ES-I3 (cell line): ENCODE measurements at regions not wholly inside any gene's neighbourhood (a gene's known extent, or its start where the extent isn't known, plus 50 kb on each side); places are given as distances from the start of the nearest gene placed in this dataset.

ENCODE experiments used
- H3K36me3 ChIP-seq: 2 replicates; pipeline ENCODE4 v1.6.1; 2013; ENCODE audit warnings: mild to moderate bottlenecking, low read length, control low read depth, moderate library complexity; ENCODE audit not compliant: insufficient read depth
- H3K4me1 ChIP-seq: 2 replicates; pipeline ENCODE4 v1.6.1; 2013; ENCODE audit warnings: mild to moderate bottlenecking, control low read depth, low read length; ENCODE audit not compliant: insufficient read depth
- H3K9ac ChIP-seq: 2 replicates; pipeline ENCODE4 v1.6.1; 2013; ENCODE audit warnings: low read depth, mild to moderate bottlenecking, low read length, moderate library complexity
- H3K9me3 ChIP-seq: 2 replicates; pipeline ENCODE4 v1.6.1; 2013; ENCODE audit warnings: mild to moderate bottlenecking, low read length, moderate library complexity; ENCODE audit not compliant: control insufficient read depth, insufficient read depth

DNA sequence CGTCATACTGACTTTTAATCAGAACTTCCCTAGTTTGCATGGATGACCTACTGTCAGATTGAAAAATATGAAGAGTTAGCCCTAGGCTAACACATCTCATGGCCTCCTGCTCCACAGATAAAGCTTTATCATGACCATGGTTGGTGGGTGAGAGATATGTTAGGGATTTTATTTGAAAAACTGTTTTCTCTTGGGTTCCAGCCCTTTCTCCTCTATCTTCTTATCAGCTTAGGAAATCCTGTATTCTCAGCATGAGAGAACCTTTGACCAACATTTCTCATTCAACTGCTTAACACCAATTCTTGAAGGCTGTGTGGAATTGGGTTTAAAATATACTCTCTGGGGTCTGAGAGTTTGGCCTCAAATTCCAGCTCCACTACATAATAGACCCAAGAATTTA is 1407.0 kb upstream of the CELF4 start:
- Histone ChIP-seq H3K4me1 (no peaks in the 10 kb centered on the region), H3K36me3 (no peaks in the 10 kb centered on the region), H3K9ac (no peak overlapping the region)

DNA sequence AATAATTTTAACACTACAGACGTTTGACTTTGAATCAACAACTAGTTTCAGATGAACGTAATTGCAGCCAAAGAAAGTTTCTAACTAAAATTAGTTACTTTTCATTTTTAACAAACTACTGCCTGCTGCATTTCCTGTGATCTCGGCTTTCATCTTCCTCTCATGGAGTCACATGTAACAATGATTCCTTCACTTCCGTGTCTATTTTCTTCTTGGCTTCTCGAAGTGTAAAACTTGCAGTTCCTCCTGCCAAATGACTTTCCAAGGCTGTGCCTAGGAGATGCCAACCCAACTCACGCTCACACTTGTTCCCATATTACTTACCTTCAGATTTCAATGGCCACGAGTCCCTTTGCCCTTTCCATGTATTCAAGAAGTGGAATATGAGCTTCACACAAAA is 1406.3 kb upstream of the CELF4 start:
- H3K9ac ChIP-seq: no peak overlapping the region

More for the DNA sequence above, 1407.0 kb upstream of the CELF4 start:
- H3K9me3 ChIP-seq: no peaks in the 10 kb centered on the region

DNA sequence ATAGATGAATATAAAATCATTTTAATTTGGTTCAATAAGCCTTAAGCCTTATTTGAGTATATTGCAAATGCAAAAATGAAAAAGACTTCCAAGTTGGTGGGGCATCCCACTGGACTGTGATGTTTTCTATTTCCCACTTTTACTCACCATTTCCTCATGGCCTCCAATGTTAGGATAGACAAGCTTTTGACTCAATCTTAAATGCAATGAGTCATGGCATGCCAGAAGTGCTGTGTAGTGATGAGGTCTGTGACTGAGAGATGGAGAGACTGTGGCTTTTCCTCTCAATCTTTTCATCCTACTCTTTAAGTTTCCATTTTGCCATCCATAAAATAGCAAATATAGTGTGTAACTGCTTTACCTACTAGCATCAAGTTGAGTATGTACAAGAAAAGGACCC is 1401.2 kb upstream of the CELF4 start:
- H3K4me1 ChIP-seq: peaks cover 16% of the 10 kb centered on the region; the same call in 1 of the 2 replicates
- H3K9ac ChIP-seq: no peak overlapping the region
- no peaks in the 10 kb centered on the region for H3K36me3 ChIP-seq
- H3K9me3 ChIP-seq: no peaks in the 10 kb centered on the region

More for the DNA sequence above, 1406.3 kb upstream of the CELF4 start:
- no peaks in the 10 kb centered on the region for H3K9me3 ChIP-seq
- no peaks in the 10 kb centered on the region for H3K36me3 ChIP-seq
- H3K4me1 ChIP-seq: no peaks in the 10 kb centered on the region

DNA sequence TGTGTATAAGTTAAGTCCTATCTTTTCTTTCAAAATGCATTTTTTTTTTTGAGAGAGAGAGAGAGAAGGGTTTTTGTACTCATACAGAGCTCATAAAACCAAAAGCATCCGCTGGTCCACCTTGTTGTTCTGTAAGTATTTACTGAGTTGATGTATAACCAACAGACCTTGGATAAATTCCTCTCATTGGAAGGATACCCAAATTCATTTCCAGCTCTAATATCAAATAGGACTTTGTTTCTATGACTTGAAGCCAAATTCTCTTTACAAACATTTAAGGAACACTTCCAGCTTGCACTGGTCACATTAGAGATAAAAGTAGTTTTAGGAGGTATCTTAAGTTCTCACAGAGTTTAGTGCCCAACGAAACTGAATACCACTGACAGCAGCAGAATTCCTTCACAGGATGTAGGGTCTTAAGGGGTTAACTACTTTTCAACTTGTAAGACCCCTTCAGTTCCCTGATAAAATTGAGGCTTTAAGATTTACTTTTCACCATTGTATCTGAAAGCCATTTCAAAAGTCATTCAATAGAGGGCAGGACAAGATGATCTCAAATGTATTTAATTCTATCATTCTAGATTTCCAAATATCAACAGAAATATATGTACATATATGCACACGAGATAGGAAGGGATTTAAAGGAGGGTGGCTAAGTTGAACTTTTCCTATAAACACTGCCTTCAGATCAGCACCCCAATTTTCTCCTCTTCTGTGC is 1398.5 kb upstream of the CELF4 start:
- no peaks in the 10 kb centered on the region for H3K9me3 ChIP-seq
- H3K36me3 ChIP-seq: no peaks in the 10 kb centered on the region
- H3K9ac ChIP-seq: no peak overlapping the region
- peaks cover 20% of the 10 kb centered on the region; the same call in 1 of the 2 replicates for H3K4me1 ChIP-seq

DNA sequence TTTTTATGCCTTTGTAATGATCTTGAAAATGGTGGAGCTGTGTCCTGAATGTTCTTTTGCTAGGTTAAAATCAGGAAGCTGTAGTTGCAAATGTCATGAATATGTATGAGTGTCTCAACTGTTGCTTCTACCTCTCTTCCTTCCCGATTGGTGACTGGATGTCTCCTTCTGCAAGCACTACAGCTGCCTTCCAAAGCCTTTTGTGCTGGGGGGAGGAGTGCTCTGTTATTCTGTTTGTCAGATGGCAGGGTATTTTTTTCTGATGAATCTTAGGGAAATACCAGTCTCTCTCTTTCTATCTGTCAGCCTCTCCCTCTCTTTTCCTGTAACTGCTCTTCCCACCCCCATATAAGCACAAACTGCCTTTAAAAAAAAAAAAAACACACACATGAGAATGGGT is 1396.3 kb upstream of the CELF4 start:
- H3K9me3 ChIP-seq: no peaks in the 10 kb centered on the region
- no peak overlapping the region for H3K9ac ChIP-seq
- H3K36me3 ChIP-seq: no peaks in the 10 kb centered on the region
- H3K4me1 ChIP-seq: peaks cover 20% of the 10 kb centered on the region; the same call in 1 of the 2 replicates

DNA sequence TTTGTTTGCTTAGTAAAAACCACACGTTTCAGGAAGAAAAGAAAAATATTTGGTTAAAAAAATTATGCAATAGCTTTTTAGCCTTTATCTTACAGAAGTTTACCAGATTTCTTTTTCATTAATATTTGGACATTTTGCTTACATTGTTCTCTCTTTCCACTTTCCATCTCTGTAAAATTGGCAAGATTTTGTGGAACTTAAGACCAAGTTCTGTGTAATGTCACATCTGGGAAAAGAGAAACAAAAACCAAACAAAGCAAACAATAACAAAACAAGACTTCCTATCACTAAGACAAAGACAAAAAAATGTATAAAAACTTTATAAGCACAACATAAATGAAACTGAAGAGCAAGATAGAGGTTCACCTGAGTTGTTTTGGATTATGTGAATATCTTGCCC is 1392.1 kb upstream of the CELF4 start:
- H3K9me3 ChIP-seq: no peaks in the 10 kb centered on the region
- H3K9ac ChIP-seq: no peak overlapping the region
- H3K4me1 ChIP-seq: peaks cover 14% of the 10 kb centered on the region; the same call in 1 of the 2 replicates
- no peaks in the 10 kb centered on the region for H3K36me3 ChIP-seq

DNA sequence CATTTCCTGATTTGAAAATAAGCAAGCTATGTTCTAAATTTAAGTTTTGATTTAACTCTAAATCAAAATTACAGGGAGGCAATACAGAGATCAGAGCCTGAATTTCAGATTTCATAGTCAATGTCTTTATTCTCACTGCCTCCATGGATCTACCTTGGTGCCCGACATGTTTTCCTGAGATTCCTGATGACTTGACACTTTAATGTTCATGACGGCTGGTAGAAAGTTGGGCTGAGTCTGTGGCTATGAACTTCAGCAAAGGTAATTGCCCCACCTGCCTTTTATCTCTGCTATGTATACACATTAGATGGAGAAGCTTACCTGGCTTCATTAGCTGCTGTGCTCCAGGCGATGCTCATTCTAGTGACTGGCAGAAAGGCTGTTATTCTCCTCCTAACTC is 1390.5 kb upstream of the CELF4 start:
- Histone ChIP-seq H3K36me3 (no peaks in the 10 kb centered on the region), H3K4me1 (0 out of 2 replicates have a peak, but pooled peaks cover 5% of the 10 kb centered on the region), H3K9ac (no peak overlapping the region), H3K9me3 (no peaks in the 10 kb centered on the region)

DNA sequence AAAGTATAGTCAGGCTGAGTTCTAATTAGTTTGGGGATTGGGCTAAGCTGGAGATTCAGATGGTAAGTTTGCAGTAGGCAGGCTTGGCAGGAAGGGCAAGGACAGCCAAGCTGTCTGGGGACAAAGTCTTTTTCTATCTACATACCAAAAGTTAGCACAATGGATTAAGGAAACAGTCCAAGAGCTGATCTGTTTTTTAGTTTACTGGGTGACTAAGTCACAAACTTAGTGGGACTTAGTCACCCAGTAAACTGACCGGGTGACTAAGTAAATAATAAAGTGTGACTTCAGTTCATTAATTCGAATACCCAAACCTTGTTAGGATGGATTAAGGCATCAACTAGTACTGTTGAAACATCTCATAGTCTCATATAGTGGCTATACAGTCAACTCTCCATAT is 1386.0 kb upstream of the CELF4 start:
- Histone ChIP-seq H3K4me1 (0 out of 2 replicates have a peak, but pooled peaks cover 5% of the 10 kb centered on the region), H3K9me3 (no peaks in the 10 kb centered on the region; the same call in 1 of the 2 replicates), H3K9ac (no peak overlapping the region), H3K36me3 (no peaks in the 10 kb centered on the region)

DNA sequence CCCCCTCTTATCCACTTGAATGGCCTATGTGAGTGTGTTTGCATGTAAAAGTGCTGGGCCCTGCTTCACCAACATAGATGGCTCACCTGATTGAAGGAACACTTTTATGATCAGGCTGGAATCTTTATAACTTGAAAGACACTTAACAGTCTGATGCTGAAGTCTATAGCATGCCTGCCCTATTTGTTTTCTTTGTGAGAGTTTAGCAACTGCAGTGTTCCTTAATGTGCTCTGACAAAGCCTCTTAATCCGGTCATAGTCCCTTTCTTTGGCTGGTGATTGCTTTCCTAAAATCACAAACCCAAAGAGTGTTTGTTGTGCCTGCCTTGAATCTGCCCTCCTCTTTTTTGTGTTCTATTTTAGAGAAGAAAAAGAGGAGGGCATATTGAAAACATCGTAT is 1382.8 kb upstream of the CELF4 start:
- Histone ChIP-seq H3K4me1 (no peaks in the 10 kb centered on the region), H3K9ac (no peak overlapping the region), H3K9me3 (peaks cover 11% of the 10 kb centered on the region; the same call in 1 of the 2 replicates), H3K36me3 (no peaks in the 10 kb centered on the region)

DNA sequence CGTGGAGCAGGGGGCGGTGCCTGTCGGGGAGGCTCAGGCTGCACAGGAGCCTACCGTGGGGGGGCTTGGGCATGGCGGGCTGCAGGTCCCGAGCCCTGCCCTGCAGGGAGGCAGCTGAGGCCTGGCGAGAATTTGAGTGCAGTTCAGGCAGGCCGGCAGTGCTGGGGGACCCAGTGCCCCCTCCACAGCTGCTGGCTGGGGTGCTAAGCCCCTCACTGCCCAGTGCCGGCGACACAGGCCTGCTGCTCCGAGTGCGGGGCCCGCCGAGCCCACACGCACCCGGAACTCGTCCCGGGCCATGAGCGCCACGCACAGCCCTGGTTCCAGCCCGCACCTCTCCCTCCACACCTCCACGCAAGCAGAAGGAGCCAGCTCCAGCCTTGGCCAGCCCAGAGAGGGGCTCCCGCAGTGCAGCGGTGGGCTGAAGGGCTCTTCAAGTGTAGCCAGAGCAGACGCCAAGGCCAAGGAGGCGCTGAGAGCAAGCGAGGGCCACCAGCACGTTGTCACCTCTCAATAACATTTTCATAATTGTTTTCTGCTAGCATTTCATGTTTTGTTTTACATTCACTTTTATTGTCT is 1378.9 kb upstream of the CELF4 start:
- H3K9me3 ChIP-seq: peaks cover 14% of the 10 kb centered on the region; the same call in 1 of the 2 replicates
- no peak overlapping the region for H3K9ac ChIP-seq
- H3K4me1 ChIP-seq: no peaks in the 10 kb centered on the region; the same call in 1 of the 2 replicates
- H3K36me3 ChIP-seq: no peaks in the 10 kb centered on the region

DNA sequence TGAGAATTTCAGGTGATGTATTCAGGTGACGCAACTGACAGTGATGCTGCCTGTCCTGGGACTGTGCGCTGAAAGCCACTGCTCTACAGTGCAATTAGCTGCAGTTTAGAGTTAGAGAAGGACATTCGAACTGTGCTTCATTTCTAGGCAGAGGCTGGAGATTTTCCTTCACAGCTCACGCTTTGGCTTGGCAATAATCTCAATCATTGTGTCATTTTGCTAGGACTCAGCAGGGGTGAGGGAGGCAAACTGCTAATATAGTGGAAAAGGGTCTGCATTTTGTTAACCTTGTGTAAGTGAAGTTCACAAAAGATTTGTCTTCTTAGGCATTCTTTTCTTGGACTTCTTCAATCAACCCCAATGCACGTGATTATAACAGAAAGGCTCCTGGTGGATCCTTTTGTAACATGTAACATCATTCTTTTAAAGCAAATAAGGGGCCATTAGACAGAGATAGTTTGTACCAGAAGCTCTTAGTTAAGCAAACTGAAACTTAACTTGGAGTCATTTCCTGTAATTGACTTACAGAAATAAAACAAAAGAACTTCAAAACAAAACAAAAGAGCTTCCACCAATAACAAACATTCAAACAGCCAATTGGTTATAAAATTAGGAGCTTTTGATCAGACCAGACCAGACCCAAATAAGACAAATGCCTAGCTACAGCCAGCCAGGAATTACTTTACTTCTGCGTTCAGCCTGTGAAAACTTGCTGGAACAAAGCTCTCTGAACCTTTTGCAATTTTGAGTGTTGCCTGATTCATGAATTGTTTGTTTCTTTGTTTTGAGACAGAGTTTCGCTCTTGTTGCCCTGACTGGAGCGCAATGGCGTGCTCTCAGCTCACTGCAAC is 1376.3 kb upstream of the CELF4 start:
- Histone ChIP-seq H3K9me3 (peaks cover 14% of the 10 kb centered on the region; the same call in 1 of the 2 replicates), H3K36me3 (no peaks in the 10 kb centered on the region), H3K4me1 (no peaks in the 10 kb centered on the region; the same call in 1 of the 2 replicates), H3K9ac (no peak overlapping the region)

DNA sequence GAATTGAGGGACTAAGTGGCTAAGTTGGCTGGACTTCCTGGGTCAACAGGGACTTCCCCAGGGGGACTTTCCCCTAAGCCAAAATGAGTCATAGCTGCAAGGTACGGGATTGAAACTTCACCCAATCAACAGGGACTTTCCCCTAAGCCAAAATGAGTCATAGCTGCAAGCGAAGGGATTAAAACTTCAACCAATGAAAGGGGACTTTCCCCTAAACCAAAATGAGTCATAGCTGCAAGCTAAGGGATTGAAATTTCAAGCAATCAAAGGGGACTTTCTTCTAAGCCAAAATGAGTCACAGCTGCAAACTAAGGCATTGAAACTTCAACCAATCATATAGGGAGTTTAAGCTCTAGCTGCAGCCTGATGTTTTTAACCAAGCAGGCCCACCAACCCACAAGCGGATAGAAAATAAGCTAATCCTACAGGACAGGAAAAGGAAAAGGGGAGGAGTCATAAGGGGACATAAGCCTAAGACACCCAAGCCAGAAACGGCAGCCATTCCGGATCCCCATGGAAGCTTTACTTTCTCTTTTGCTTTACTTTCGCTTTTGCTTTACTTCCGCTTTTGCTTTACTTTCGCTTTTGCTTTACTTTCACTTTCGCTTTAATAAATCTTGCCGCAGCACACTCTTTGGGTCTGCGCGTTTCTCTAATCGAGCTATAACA is 1375.4 kb upstream of the CELF4 start:
- no peak overlapping the region for H3K9ac ChIP-seq
- no peaks in the 10 kb centered on the region; the same call in 1 of the 2 replicates for H3K4me1 ChIP-seq
- no peaks in the 10 kb centered on the region for H3K36me3 ChIP-seq
- peaks cover 10% of the 10 kb centered on the region; the same call in 1 of the 2 replicates for H3K9me3 ChIP-seq

DNA sequence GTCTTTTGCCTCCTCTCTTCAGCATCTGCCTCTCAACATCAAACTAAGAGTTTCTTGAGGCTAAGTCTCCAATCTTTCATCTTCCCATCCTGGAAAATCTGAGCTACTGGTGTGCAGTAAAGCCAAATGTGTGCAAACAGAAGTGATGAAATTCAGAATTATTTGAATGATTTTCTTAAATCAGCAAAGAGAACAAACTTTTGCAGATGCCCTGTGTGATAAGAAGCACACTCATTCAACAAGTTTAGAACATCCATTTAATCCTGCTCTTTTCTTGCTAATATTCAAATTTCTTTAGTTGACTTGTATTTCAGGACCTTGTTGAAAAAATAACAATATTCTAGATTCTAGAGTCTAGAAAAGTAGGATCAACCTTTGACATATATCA is 1374.9 kb upstream of the CELF4 start:
- Histone ChIP-seq H3K4me1 (no peaks in the 10 kb centered on the region; the same call in 1 of the 2 replicates), H3K36me3 (no peaks in the 10 kb centered on the region), H3K9ac (no peak overlapping the region), H3K9me3 (peaks cover 7% of the 10 kb centered on the region; the same call in 1 of the 2 replicates)
